ENCODE measurements at regions not wholly inside any gene's neighbourhood (a gene's known extent, or its start where the extent isn't known, plus 50 kb on each side); places are given as distances from the start of the nearest gene placed in this dataset.
A peak's percentile ranks its signal among the peaks of the same experiment; 100 is the strongest.

DNA sequence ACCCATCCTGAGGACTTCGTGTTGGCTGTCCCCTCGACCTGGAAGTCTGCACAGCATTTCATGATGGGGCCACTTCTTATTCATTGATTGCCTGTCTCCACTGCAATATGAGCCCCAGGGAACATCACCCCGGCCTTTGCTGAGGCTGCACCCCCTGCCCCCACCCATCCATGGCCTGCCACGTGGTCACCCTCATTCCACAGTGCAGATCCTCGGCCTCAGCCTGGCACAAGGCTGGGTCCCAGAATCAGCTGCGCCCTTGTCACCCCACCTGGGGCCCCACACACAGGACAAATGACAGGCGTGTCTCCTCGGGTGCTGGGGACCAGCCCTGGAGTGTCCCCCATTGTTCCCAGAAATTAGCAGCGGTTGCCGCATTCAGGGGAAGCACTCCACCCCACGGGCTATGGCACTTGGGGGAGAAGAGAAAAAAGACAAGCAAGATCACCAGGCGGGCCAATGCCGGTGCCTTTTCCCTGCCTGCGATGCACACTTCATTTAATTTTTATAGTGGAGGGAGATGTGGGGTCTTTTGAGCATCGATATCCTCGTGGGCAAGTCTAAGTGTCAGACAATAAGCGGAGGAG lies 157.4 kb downstream of the INHBB start:
- H2BK12ac ChIP-seq (ENCODE audit: low read depth, low read length) = no peak overlapping the region
- ChIA-PET CTCF (ENCODE audit: partially characterized antibody) (interaction anchor here (1.7 to 10.8 kb wide), 2 partner anchors 16 to 18 kb away, joined by 8 to 91 read pairs; no protein-coding TSS in a partner anchor), POLR2A (ENCODE audit: partially characterized antibody) (no interaction called here)
- H3K4me3 ChIP-seq (ENCODE audit: extremely low read depth in 1 of 4, insufficient read depth in 2 of 4, low read depth in 3 of 4, low read length in 4 of 4) = no peak overlapping the region
- WGBS, 2 experiments (ENCODE audit: extremely low coverage in 1 of 2, insufficient coverage in 1 of 2, insufficient read length in 1 of 2, insufficient replicate concordance in 2 of 2, low coverage in 1 of 2, low lambda C conversion rate in 2 of 2, missing lambda C conversion rate in 1 of 2) = 85% methylated on average over 16 of the region's 17 CpGs; no CpG with 5 or more reads in 1 of the 2 experiments
- H3K79me1 ChIP-seq (ENCODE audit: low read depth, low read length) = no peaks in the 10 kb centered on the region
- H2BK15ac ChIP-seq (ENCODE audit: low read length) = no peak overlapping the region
- H2BK20ac ChIP-seq (ENCODE audit: low read length) = no peak overlapping the region
- H4K20me1 ChIP-seq (replicated peaks in 1 of 2; ENCODE audit: control insufficient read depth in 1 of 2, insufficient read depth in 2 of 2, low read length in 2 of 2) = peaks cover 0 to 3% of the 10 kb centered on the region in 2 experiments
- no peak overlapping the region for H3K18ac ChIP-seq (ENCODE audit: extremely low read depth, low read length)
- DNase-seq (ENCODE audit: low read depth in 1 of 2, low spot score in 2 of 2) (no peak), FAIRE-seq (no peak)
- peak overlapping the region; percentile 76; the same call in 1 of the 2 replicates for H4K8ac ChIP-seq (ENCODE audit: extremely low read depth, insufficient read depth, low read length)
- H3K23ac ChIP-seq (ENCODE audit: insufficient read length) = no peak overlapping the region
- H3K56ac ChIP-seq (replicated peaks; ENCODE audit: insufficient read length, low read depth, low read length) = no peak overlapping the region
- H2AFZ ChIP-seq (ENCODE audit: low read length) = no peak overlapping the region
- no peaks in the 10 kb centered on the region for H3K23me2 ChIP-seq (ENCODE audit: low read depth, low read length)
- no peak overlapping the region for H4K5ac ChIP-seq (ENCODE audit: insufficient read length, low read depth, low read length)
- no peak overlapping the region for H4K91ac ChIP-seq (replicated peaks; ENCODE audit: insufficient read length, low read length)
- no peak overlapping the region for H2AK5ac ChIP-seq (ENCODE audit: low read depth, low read length)
- no peaks in the 10 kb centered on the region for H3K9me3 ChIP-seq (ENCODE audit: insufficient read depth in 2 of 2, low read depth in 1 of 2, low read length in 1 of 2)
- H3K9ac ChIP-seq (replicated peaks in 1 of 4; ENCODE audit: extremely low read depth in 1 of 4, low read depth in 3 of 4, low read length in 3 of 4) = no peak overlapping the region
- H3K27me3 ChIP-seq (replicated peaks in 1 of 4; ENCODE audit: control insufficient read depth in 3 of 4, extremely low read depth in 1 of 4, insufficient read depth in 3 of 4, low read length in 3 of 4) = peaks cover 0 to 7% (median 2%) of the 10 kb centered on the region in 4 experiments; a peak in 3 of 7 replicates
- H3K27ac ChIP-seq (ENCODE audit: low read depth, low read length) = no peak overlapping the region
- H3K36me3 ChIP-seq (ENCODE audit: control insufficient read depth in 2 of 4, insufficient read depth in 4 of 4, low read length in 3 of 4) = no peaks in the 10 kb centered on the region
- H2BK120ac ChIP-seq (replicated peaks; ENCODE audit: low read depth, low read length) = no peak overlapping the region
- no peaks in the 10 kb centered on the region; a peak in 1 of 7 replicates for H3K4me1 ChIP-seq (replicated peaks in 1 of 4; ENCODE audit: control insufficient read depth in 3 of 4, insufficient read depth in 4 of 4, low read length in 3 of 4)
- no peaks in the 10 kb centered on the region for H3K79me2 ChIP-seq (ENCODE audit: control insufficient read depth in 1 of 2, insufficient read depth in 2 of 2, low read length in 2 of 2)
- no peak overlapping the region for H3K4ac ChIP-seq (replicated peaks; ENCODE audit: insufficient read length, low read depth, low read length)
- H3K4me2 ChIP-seq (ENCODE audit: insufficient read depth in 1 of 2, low read depth in 2 of 2, low read length in 2 of 2) = no peak overlapping the region
- no peak overlapping the region for H3K14ac ChIP-seq (ENCODE audit: insufficient read length)
- no peak overlapping the region for H2BK5ac ChIP-seq (ENCODE audit: low read depth, low read length)
- TF ChIP-seq, protein P1, sequence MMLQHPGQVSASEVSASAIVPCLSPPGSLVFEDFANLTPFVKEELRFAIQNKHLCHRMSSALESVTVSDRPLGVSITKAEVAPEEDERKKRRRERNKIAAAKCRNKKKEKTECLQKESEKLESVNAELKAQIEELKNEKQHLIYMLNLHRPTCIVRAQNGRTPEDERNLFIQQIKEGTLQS (IDR thresholded peaks at IDR 0.05; ENCODE audit: insufficient read depth, low read depth, low read length) = no peak
- no peak for TF ChIP-seq KDM5A (IDR thresholded peaks at IDR 0.05; ENCODE audit: low read length)
- TF ChIP-seq, protein P2, sequence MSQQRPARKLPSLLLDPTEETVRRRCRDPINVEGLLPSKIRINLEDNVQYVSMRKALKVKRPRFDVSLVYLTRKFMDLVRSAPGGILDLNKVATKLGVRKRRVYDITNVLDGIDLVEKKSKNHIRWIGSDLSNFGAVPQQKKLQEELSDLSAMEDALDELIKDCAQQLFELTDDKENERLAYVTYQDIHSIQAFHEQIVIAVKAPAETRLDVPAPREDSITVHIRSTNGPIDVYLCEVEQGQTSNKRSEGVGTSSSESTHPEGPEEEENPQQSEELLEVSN (IDR thresholded peaks at IDR 0.05) = no peak
- no peak for TF ChIP-seq RAD21 (IDR thresholded peaks at IDR 0.05 in 1 of 2, conservative IDR thresholded peaks at IDR 0.05 in 1 of 2; ENCODE audit: low read depth in 2 of 2, low read length in 2 of 2)
- no peak for TF ChIP-seq JUND (IDR thresholded peaks at IDR 0.05; ENCODE audit: low read length)
- TF ChIP-seq SAP30 (IDR thresholded peaks at IDR 0.05; ENCODE audit: insufficient read depth, insufficient replicate concordance, low read length) = no peak
- no peak for TF ChIP-seq JUN (IDR thresholded peaks at IDR 0.05; ENCODE audit: low read depth, low read length)
- TF ChIP-seq NANOG (IDR thresholded peaks at IDR 0.05; ENCODE audit: insufficient read depth, low read depth, low read length, poor library complexity, severe bottlenecking) = no peak
- no peak for TF ChIP-seq EP300 (IDR thresholded peaks at IDR 0.05; ENCODE audit: borderline replicate concordance in 1 of 2, low read depth in 2 of 2, low read length in 2 of 2)
- no peak for TF ChIP-seq KDM4A (IDR thresholded peaks at IDR 0.05; ENCODE audit: low read depth, low read length, severe bottlenecking)
- TF ChIP-seq, protein P3, sequence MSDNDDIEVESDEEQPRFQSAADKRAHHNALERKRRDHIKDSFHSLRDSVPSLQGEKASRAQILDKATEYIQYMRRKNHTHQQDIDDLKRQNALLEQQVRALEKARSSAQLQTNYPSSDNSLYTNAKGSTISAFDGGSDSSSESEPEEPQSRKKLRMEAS (IDR thresholded peaks at IDR 0.05) = no peak
